Nephron (organoid): ENCODE measurements at regions not wholly inside any gene's neighbourhood (a gene's known extent, or its start where the extent isn't known, plus 50 kb on each side); places are given as distances from the start of the nearest gene placed in this dataset.
"Not testable (repeated sequence)": the region's sequence is repeated elsewhere in the genome, so short reads cannot be mapped to it uniquely, and the experiment has no call there.

Experiments
- H3K27ac Mint-ChIP-seq, 3 experiments: 2 replicates each; pipeline ENCODE4 v1.8.0; 2020; ENCODE audit warnings: mixed read lengths in 3 of 3, mild to moderate bottlenecking in 2 of 3, moderate library complexity in 1 of 3
- H3K27me3 Mint-ChIP-seq: 2 replicates; pipeline ENCODE4 v1.8.0; 2021; ENCODE audit warnings: low read depth, mild to moderate bottlenecking, moderate library complexity, mixed read lengths
- H3K36me3 Mint-ChIP-seq: 2 replicates; pipeline ENCODE4 v1.8.0; 2020; ENCODE audit warnings: low read depth, mixed read lengths
- H3K4me1 Mint-ChIP-seq: 2 replicates; pipeline ENCODE4 v1.8.0; 2020; ENCODE audit warnings: mixed read lengths
- H3K4me3 Mint-ChIP-seq, 3 experiments: 2 replicates each; pipeline ENCODE4 v1.8.0; 2020; ENCODE audit warnings: mild to moderate bottlenecking in 3 of 3, mixed read lengths in 3 of 3, moderate library complexity in 2 of 3
- H3K9me3 Mint-ChIP-seq: 2 replicates; pipeline ENCODE4 v1.8.0; 2020; ENCODE audit warnings: mixed read lengths
- TF ChIP-seq, protein P1 (sequence below), 3 experiments: fragments of 200-600 bp; sonication (generic); IDR thresholded peaks; one replicate each; pipeline ENCODE4 v1.5.0; 2021; ENCODE audit warnings: antibody characterized with exemption in 3 of 3; ENCODE audit not compliant: unreplicated experiment in 3 of 3

DNA sequence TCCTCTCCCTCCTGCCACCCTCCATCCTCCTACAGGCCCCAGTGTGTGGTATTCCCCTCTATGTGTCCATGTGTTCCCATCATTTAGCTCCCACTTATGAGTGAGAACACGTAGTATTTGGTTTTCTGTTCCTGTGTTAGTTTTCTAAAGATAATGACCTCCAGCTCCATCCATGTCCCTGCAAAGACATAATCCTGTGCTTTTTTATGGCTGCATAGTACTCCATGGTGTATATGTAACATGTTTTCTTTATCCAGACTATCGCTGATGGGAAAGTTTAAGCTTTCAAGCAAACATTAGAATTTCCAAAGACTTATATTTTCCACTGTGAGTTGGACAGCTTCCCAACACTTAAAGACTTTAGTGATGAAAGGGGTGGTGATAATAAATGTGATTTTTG is 105.9 kb upstream of the PIAS1 start:
- Mint-ChIP-seq H3K36me3 (peaks cover 5% of the 10 kb centered on the region), H3K27ac (peak overlapping the region; percentile 73 to 90 (median 85)), H3K4me1 (peaks cover 28% of the 10 kb centered on the region), H3K27me3 (no peaks in the 10 kb centered on the region), H3K9me3 (no peaks in the 10 kb centered on the region), H3K4me3 (no peak overlapping the region)
- TF ChIP-seq, protein P1, sequence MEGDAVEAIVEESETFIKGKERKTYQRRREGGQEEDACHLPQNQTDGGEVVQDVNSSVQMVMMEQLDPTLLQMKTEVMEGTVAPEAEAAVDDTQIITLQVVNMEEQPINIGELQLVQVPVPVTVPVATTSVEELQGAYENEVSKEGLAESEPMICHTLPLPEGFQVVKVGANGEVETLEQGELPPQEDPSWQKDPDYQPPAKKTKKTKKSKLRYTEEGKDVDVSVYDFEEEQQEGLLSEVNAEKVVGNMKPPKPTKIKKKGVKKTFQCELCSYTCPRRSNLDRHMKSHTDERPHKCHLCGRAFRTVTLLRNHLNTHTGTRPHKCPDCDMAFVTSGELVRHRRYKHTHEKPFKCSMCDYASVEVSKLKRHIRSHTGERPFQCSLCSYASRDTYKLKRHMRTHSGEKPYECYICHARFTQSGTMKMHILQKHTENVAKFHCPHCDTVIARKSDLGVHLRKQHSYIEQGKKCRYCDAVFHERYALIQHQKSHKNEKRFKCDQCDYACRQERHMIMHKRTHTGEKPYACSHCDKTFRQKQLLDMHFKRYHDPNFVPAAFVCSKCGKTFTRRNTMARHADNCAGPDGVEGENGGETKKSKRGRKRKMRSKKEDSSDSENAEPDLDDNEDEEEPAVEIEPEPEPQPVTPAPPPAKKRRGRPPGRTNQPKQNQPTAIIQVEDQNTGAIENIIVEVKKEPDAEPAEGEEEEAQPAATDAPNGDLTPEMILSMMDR (IDR thresholded peaks at IDR 0.05; ENCODE audit: unreplicated experiment in 3 of 3): no peak

DNA sequence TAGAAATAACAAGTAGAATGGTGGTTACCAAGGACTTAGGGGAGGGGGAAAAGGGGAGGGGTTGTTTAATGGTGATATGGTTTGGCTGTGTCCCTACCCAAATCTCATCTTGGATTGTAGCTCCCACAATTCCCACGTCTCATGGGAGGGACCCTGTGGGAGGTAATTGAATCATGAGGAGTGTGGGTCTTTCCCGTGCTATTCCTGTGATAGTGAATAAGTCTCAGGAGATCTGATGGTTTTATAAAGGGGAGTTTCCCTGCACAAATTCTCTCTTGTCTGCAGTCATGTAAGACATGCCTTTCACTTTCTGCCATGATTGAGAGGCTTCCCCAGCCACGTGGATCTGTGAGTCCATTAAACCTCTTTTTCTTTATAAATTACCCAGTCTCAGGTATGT is 102.9 kb upstream of the PIAS1 start:
- not testable (repeated sequence) for H3K36me3 Mint-ChIP-seq, H3K9me3 Mint-ChIP-seq, H3K27me3 Mint-ChIP-seq, H3K4me3 Mint-ChIP-seq, H3K27ac Mint-ChIP-seq
- H3K4me1 Mint-ChIP-seq: peaks cover 21% of the 10 kb centered on the region

DNA sequence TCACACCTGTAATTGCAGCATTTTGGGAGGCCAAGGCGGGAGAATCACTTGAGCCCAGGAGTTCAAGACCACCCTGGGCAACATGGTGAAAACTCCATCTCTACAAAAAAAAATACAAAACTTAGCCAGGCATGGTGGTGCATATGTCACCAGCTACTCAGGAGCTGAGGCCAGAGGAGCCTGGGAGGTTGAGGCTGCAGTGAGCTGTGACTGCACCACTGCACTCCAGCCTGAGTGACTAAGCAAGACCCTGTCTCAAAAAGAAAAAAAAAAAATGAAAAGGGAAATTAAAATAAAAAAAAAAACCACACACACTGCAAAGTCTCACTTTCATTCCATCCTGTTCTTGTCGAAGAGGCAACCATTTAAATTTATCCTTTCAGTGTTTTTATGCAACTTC is 100.8 kb upstream of the PIAS1 start:
- Mint-ChIP-seq H3K27me3 (no peaks in the 10 kb centered on the region), H3K4me3 (no peak overlapping the region), H3K36me3 (peaks cover 2% of the 10 kb centered on the region), H3K27ac (no peak overlapping the region), H3K9me3 (no peaks in the 10 kb centered on the region), H3K4me1 (peaks cover 25% of the 10 kb centered on the region)
- TF ChIP-seq, protein P1 (IDR thresholded peaks at IDR 0.05; ENCODE audit: unreplicated experiment in 3 of 3): no peak

DNA sequence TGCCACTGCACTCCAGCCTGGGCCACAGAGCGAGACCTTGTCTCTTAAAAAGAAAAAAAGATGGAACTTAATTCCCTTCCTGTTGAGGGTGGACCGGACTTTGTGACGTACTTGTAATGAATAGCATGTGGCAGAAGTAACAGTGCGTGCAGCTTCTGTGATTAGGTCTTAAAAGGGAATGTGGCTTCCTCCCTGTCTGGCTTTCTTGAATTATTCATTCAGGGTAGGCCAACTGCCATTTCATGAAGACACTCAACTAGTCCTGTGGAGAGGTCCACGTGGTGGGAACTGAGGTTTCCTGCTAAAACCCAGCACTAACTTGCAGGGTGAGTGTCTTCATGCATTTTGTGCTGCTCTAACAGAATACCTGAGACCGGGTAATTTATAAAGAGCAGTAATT is 98.9 kb upstream of the PIAS1 start:
- Mint-ChIP-seq H3K27me3 (no peaks in the 10 kb centered on the region), H3K4me1 (peaks cover 30% of the 10 kb centered on the region), H3K4me3 (no peak overlapping the region), H3K36me3 (no peaks in the 10 kb centered on the region), H3K9me3 (no peaks in the 10 kb centered on the region), H3K27ac (peak overlapping the region; percentile 46 to 88 (median 70))
- TF ChIP-seq, protein P1 (IDR thresholded peaks at IDR 0.05; ENCODE audit: unreplicated experiment in 3 of 3): no peak

DNA sequence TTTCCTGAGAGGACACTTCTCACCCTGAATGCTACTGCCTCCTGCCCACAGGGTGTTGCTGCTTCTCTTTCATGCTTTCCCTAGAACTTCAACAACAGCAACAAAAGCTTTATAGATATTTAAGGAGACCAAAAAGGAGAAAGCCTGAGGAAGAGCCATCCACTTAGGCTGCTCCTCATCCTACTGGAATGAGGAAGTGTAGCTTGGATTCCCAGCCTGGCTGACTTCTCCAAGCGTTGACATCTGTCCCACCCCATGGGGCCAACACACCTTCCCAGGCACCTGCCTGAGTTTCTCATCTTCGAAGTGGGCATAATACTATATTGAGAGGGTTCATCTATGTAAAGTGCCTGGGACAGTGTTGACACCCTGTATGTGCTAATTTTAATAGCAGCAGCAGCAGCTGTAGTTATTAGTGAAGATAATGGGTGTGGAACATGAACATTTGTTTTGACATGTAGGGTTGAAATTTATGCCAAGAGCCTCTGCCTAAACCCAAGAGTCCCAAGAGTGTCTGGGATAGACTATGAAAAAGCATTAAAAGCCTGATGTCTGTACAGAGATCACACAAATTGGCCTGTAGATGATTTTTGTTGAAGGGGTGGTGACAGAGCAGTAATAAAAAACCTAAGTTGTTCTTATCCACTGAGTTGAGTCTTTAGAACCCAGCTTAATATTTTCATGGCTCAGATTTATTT is 96.5 kb upstream of the PIAS1 start:
- Mint-ChIP-seq H3K4me3 (no peak overlapping the region), H3K4me1 (peaks cover 39% of the 10 kb centered on the region), H3K27ac (peak overlapping the region in 2 of 3 experiments; percentile 32 to 36), H3K9me3 (no peaks in the 10 kb centered on the region), H3K36me3 (no peaks in the 10 kb centered on the region), H3K27me3 (no peaks in the 10 kb centered on the region)
- TF ChIP-seq, protein P1 (IDR thresholded peaks at IDR 0.05; ENCODE audit: unreplicated experiment in 3 of 3): no peak

DNA sequence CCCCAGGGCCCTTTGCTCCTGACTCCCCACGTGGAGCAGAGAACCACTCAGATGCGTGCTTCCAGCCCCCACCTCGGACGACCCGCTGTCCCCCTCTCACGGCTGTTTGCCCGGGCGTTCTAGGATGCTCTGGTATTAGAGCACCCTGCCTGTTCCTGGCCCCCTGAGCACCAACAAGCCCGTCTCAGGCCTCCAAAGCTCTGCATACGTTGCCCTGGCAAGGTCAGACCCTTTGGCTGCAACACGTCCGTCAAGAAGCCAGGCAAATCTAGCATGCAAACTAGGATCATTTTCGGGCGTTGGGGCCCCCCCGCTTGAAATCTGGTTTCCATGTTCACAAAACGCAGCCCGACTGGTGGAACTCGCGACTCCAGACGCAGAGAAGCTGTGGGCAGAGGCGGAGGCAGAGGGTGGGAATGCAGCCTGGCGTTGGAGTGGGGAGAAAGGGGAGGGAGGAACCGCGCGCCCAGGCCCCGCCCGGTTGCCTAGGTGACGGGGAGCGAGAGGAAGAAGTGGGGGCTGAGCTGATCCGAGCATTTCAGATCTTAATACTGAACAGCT is 86.2 kb upstream of the PIAS1 start:
- H3K27me3 Mint-ChIP-seq: no peaks in the 10 kb centered on the region
- peak overlapping the region; percentile 81 to 84 (median 81) for H3K4me3 Mint-ChIP-seq
- H3K9me3 Mint-ChIP-seq: no peaks in the 10 kb centered on the region
- H3K27ac Mint-ChIP-seq: peak overlapping the region; percentile 25 to 58 (median 51)
- TF ChIP-seq, protein P1 (IDR thresholded peaks at IDR 0.05; ENCODE audit: unreplicated experiment in 3 of 3): no peak
- H3K36me3 Mint-ChIP-seq: no peaks in the 10 kb centered on the region
- H3K4me1 Mint-ChIP-seq: peaks cover 31% of the 10 kb centered on the region
